ENCODE measurements at regions not wholly inside any gene's neighbourhood (a gene's known extent, or its start where the extent isn't known, plus 50 kb on each side); places are given as distances from the start of the nearest gene placed in this dataset.
"Not testable (repeated sequence)": the region's sequence is repeated elsewhere in the genome, so short reads cannot be mapped to it uniquely, and the experiment has no call there.

GRCh38 chr6:72533606-72534005 lies 88.3 kb upstream of the KCNQ5 start:
- no peak for DNase-seq (ENCODE audit: low read depth in 2 of 2)

DNA sequence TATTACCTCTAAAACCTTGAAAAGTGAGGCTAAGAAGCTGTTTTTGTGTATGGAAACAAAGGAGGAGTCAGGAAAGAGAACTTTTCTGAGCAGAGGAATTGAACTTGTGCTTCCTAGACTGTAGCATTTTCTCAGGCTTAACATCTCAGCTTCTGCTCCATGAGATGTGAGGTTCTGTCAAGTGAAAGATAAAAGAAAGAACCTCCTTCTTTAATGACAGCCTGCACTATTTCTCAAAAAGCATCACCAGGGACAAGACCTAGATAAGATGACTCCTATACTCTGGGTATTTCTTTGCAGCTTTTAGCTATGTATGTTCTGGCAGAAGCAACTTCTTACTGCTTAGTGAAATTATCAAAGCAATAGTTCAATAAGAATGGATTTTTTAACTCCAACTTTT lies 87.6 kb upstream of the KCNQ5 start:
- DNase-seq (ENCODE audit: low read depth in 2 of 2) = no peak

- no peak for DNase-seq (ENCODE audit: low read depth in 2 of 2)
Measured at GRCh38 chr6:72535124-72535523, 86.7 kb upstream of the KCNQ5 start.

DNA sequence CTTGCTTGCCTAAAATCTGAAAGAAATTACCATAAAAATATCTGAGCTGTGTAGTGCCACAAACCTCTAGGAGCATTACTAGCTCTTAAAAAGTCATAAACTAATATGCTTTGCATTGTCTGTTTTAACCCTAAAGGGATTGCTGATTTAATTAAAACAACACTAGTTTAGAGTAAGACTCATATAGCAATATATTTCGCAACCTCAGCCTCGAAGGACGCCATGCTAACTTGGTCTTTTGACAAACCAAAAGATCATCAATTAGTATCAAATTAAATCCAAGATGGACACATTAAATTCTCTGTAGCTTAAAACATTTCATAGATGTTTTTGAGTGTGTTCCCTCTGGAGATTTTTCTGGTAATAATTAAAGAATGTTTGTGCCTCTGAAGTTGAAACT lies 74.8 kb upstream of the KCNQ5 start:
- DNase-seq (ENCODE audit: low read depth in 2 of 2) = no peak

DNA sequence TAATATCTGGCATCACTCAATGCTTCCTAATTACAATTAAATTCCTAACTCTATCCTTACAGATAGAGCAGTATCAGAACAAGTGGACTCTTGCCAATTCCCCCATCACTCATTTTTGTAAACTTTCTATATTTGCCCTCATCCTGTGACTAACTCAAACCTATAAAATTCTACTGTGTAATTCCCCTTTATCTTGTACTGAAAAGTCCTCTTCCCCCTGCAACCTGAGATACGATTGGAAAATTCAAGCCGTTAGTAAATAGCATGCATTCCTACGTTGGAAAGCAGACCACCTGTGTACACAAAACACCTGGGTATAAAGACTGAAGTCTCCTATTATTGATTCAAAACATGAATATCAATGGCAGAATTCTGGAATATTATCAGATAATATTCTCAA lies 70.4 kb upstream of the KCNQ5 start:
- no peak for DNase-seq (ENCODE audit: low read depth in 2 of 2)

- DNase-seq (ENCODE audit: low read depth in 2 of 2) = no peak
Measured at GRCh38 chr6:72552938-72553337, 68.9 kb upstream of the KCNQ5 start.

DNA sequence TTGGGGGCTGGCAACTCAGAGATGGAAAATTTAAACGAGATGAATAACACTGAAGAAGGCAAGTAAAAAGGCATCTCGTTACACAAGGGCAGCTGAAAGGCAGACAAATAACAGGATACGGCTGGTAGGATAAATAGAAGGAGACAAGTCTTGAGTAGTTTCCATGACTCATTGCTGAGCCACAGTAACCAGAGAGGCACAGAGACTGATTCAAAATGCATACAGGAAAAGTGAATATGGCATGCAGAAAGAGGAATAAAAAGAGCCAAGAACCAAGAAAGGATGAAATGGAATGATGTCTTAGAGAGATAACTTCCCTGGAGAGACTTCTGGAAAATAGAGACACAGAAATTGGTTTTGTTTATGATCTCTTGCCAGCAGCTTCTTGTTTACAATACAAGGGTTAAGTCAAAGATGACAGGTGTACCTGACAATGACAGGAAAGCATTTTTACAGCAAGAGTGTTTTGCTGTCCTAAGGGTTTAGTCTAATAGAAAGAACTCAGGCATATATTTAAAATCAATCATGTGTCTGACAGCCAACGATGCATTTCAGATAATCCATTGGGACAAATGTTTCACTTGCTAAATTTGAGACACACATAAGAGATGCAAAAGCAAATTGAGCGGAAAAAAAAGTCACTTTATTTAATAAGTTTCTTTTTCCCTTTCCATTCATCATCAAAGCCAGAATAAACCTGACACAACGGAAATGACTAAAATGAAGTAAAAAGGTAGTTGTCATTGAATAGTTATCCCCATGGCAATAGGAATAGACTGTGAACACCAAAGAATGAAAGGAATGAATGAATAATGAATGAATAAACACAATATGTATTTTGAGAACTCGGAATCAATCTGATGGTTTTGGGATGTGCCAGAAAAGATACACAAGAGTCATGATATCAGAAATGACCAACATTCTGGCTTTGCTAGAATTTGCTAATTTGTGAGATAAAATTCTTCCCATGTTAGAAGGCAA lies 68.0 kb upstream of the KCNQ5 start:
- DNase-seq (ENCODE audit: low read depth in 2 of 2) = peak; percentile 44 to 55

DNA sequence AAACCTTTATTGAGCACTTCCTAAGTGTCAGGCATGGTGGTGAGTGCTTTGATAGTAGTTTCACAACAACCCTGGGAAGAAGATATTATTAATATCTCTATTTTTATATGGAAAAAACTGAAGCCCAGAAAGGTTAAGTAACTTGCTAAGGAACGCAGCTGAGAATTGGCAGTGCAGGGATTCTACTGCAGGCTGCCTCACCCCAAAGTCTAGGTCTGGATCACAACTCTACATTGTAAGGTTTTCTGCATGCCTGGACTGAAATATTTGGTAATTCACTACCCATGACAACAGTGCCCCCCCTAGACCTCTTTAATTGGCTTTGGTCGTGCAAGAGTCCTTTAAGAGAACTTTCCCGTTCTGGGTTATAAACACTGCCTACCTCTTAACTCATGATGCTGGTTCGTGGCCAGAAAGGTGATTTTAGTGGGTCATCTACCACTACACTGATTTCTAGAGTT lies 67.1 kb upstream of the KCNQ5 start:
- no peak for DNase-seq (ENCODE audit: low read depth in 2 of 2)

DNA sequence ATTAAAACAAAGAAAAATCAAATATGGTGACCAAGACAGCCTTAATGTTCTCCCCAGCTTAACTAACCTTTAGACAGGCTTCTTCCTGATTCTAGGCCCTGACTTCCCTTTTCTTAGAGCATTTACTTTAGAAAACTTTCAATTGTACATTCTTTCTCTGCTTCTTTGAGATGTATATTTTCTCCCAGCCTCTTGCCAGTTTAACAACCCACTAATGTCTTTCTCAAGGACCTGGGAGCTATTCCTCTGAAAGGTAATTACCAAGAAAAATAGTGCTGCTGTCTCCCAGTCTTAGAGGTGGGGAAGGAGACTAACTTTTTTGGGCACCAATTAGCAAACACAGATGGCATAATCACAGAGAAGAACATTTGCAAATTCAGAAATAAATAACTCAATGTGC lies 62.8 kb upstream of the KCNQ5 start:
- no peak for DNase-seq (ENCODE audit: low read depth in 2 of 2)

DNA sequence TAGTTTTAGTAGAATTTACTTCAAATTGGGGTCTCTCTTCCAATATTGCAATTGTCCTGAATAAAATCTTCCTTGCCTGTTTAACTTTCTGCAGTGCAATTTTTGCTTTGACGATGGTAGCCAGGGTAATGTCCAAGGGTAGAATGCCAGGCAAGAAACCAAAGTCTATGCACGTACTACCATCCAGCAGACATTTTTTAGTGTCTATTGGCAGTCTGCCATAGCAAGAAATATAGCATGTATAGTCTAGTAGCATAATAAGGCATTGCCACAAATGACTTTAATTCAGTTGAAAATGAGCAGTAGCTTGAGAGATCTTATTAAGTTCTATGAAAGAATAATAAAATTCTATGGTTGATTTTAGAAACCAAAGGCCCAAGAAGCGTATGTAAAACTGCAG lies 62.3 kb upstream of the KCNQ5 start:
- no peak for DNase-seq (ENCODE audit: low read depth in 2 of 2)

DNA sequence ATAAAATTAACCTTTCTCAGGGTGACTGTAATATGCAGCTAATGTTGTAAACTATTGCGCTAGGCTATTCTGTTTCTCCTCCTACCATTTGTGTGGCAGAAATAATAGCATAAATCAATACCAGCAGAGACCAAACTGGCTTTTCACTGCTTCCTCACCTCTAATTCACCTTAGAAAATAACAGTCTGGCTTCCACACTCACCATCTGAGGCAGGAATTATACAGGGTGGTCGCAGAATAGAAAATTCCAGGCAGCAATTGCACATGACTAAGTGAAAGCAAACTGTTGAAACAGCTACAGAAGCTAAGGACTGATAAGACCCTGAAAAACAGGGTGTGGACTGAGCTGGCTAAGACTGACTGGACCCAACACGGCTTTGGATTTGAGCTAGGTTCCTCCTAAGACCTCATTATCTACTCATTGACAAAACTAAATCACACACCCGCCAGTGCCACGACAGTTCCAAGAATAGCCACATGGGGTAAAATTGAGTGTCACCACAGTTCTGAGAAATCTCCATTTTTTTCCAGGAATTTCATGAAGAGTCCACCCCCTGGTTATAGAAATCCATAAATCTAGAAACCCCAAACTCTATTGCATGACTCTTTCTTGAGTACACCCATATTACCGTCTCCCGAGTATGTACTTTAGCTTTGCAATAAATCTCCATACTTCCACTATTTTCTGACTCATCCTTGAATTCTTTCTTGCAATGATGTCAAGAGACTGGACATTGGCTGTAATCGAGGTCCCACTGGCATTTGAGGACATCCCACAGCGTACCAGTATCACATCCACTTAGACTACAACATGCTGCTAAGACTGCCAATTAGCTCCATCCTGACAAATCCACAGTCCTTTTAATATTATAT lies 60.9 kb upstream of the KCNQ5 start:
- no peak for DNase-seq (ENCODE audit: low read depth in 2 of 2)

DNA sequence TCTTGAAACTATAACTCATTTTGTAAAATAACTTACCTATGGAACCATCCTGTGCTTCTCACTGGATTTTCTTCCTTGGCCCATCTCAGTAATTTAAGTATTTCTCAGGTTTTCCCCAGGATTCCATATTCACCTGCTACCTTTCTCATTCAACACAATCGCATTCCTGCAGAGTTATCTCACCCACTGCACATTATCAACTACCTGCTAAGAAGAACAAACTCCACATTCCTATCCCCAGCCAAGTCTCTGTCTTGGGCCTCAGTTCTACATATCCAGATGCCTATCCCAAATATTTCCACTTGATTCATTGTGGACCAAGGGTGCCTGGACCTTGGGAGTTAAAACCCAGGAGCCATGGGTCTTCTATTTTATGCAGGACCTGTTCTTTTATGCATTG lies 60.2 kb upstream of the KCNQ5 start:
- no peak for DNase-seq (ENCODE audit: low read depth in 2 of 2)

DNA sequence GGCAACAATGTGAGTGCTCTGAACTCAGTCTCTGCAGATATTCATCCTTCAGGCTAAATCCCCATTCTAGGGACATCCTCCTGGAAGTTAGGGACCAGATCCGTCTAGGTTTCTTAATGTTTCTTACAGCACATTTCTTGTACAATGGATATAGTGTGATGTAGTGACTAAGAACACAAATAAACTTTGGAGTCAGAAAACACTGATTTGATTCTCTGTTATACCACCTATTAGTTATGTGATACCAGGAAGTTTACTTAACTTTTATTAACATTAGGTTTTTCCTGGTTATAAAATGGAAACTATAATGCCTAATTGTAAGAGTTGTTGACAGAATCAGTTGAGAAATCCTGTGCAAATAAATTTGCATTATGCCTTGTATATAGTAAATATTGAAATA lies 57.6 kb upstream of the KCNQ5 start:
- DNase-seq (ENCODE audit: low read depth in 2 of 2) = no peak

DNA sequence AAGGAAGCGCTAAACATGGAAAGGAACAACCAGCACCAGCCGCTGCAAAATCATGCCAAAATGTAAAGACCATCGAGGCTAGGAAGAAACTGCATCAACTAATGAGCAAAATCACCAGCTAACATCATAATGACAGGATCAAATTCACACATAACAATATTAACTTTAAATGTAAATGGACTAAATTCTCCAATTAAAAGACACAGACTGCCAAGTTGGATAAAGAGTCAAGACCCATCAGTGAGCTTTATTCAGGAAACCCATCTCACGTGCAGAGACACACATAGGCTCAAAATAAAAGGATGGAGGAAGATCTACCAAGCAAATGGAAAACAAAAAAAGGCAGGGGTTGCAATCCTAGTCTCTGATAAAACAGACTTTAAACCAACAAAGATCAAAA lies 49.9 kb upstream of the KCNQ5 start:
- DNase-seq (ENCODE audit: low read depth in 2 of 2) = not testable (repeated sequence)
